ENCODE measurements at regions not wholly inside any gene's neighbourhood (a gene's known extent, or its start where the extent isn't known, plus 50 kb on each side); places are given as distances from the start of the nearest gene placed in this dataset.

DNA sequence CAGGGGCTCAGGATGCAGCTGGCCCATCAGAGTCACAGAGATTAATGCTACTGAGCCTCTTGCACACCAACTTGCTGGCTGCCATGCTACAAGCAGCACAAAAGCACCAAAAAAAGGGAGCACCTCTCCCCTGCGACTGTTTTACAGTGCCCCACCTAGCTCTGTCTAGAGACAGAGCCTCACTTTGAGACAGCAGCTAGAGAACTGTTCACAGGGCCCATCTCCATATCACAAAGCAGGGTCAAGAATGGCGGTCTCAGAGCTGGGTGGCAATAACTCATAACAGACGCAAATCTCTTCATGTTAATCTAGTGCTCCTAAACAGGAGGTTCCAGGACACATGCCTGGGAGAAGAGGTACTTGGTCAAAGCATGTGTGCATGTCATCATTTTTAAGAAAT is 953.0 kb downstream of the DCDC2C start:
- peaks cover 11 to 19% of the 10 kb centered on the region in 2 experiments; a peak in 2 of 4 replicates for H3K9me3 ChIP-seq (ENCODE audit: control insufficient read depth in 1 of 2, insufficient read depth in 1 of 2, low read depth in 1 of 2, low read length in 2 of 2)
- BruUV-seq (replicated peaks): no TSS peak
- RAD21 ChIA-PET (ENCODE audit: low non-redundant PET in 1 of 2, low total read pairs in 2 of 2, uncharacterized antibody in 2 of 2, unreplicated experiment in 2 of 2): no interaction called here

More for the DNA sequence above, 953.0 kb downstream of the DCDC2C start:
- Histone ChIP-seq H3K9ac (ENCODE audit: low read length) (no peak overlapping the region), H3K4me3 (replicated peaks in 1 of 2; ENCODE audit: low read depth in 1 of 2, low read length in 2 of 2) (no peak overlapping the region), H3K4me2 (ENCODE audit: low read length) (no peak overlapping the region), H3K27ac (ENCODE audit: low read depth, low read length) (no peak overlapping the region), H3K36me3 (ENCODE audit: control insufficient read depth in 1 of 2, insufficient read depth in 2 of 2, low read length in 2 of 2) (no peaks in the 10 kb centered on the region), H3K79me2 (ENCODE audit: insufficient read depth, low read length) (no peaks in the 10 kb centered on the region), H3K27me3 (ENCODE audit: insufficient read depth, low read length) (no peaks in the 10 kb centered on the region), H3K4me1 (ENCODE audit: control insufficient read depth in 1 of 2, insufficient read depth in 2 of 2, low read length in 2 of 2) (no peaks in the 10 kb centered on the region), H4K20me1 (ENCODE audit: insufficient read depth) (no peaks in the 10 kb centered on the region), H2AFZ (ENCODE audit: low read depth, low read length, poor library complexity, severe bottlenecking) (no peak overlapping the region), H3K9me2 (ENCODE audit: insufficient read depth) (no peaks in the 10 kb centered on the region)
- intact Hi-C loops (cut with micrococcal nuclease): no loop called here
- TF ChIP-seq, protein P1, sequence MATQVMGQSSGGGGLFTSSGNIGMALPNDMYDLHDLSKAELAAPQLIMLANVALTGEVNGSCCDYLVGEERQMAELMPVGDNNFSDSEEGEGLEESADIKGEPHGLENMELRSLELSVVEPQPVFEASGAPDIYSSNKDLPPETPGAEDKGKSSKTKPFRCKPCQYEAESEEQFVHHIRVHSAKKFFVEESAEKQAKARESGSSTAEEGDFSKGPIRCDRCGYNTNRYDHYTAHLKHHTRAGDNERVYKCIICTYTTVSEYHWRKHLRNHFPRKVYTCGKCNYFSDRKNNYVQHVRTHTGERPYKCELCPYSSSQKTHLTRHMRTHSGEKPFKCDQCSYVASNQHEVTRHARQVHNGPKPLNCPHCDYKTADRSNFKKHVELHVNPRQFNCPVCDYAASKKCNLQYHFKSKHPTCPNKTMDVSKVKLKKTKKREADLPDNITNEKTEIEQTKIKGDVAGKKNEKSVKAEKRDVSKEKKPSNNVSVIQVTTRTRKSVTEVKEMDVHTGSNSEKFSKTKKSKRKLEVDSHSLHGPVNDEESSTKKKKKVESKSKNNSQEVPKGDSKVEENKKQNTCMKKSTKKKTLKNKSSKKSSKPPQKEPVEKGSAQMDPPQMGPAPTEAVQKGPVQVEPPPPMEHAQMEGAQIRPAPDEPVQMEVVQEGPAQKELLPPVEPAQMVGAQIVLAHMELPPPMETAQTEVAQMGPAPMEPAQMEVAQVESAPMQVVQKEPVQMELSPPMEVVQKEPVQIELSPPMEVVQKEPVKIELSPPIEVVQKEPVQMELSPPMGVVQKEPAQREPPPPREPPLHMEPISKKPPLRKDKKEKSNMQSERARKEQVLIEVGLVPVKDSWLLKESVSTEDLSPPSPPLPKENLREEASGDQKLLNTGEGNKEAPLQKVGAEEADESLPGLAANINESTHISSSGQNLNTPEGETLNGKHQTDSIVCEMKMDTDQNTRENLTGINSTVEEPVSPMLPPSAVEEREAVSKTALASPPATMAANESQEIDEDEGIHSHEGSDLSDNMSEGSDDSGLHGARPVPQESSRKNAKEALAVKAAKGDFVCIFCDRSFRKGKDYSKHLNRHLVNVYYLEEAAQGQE (IDR thresholded peaks at IDR 0.05; ENCODE audit: low read depth): no peak
- TF ChIP-seq EZH2phosphoT487 (IDR thresholded peaks at IDR 0.05; ENCODE audit: borderline replicate concordance) (no peak), ZFX (IDR thresholded peaks at IDR 0.05) (no peak), FOSL1 (IDR thresholded peaks at IDR 0.05; ENCODE audit: low read depth) (no peak), CEBPB (IDR thresholded peaks at IDR 0.05; ENCODE audit: low read depth) (no peak), RAD21 (IDR thresholded peaks at IDR 0.05; ENCODE audit: low read depth) (no peak), SRF (IDR thresholded peaks at IDR 0.05; ENCODE audit: low read depth) (no peak), POLR2A (IDR thresholded peaks at IDR 0.05; ENCODE audit: borderline replicate concordance, extremely low read depth, insufficient read depth, insufficient read length) (no peak), ZBTB33 (IDR thresholded peaks at IDR 0.05; ENCODE audit: extremely low read depth, insufficient replicate concordance, low read length) (no peak), EGR1 (IDR thresholded peaks at IDR 0.05; ENCODE audit: low read depth) (no peak), TCF7L2 (IDR thresholded peaks at IDR 0.05; ENCODE audit: borderline replicate concordance, extremely low read depth, insufficient read depth, insufficient read length) (no peak), EZH2 (IDR thresholded peaks at IDR 0.05) (no peak), SP1 (IDR thresholded peaks at IDR 0.05; ENCODE audit: low read depth) (no peak)
- TF ChIP-seq, protein P2, sequence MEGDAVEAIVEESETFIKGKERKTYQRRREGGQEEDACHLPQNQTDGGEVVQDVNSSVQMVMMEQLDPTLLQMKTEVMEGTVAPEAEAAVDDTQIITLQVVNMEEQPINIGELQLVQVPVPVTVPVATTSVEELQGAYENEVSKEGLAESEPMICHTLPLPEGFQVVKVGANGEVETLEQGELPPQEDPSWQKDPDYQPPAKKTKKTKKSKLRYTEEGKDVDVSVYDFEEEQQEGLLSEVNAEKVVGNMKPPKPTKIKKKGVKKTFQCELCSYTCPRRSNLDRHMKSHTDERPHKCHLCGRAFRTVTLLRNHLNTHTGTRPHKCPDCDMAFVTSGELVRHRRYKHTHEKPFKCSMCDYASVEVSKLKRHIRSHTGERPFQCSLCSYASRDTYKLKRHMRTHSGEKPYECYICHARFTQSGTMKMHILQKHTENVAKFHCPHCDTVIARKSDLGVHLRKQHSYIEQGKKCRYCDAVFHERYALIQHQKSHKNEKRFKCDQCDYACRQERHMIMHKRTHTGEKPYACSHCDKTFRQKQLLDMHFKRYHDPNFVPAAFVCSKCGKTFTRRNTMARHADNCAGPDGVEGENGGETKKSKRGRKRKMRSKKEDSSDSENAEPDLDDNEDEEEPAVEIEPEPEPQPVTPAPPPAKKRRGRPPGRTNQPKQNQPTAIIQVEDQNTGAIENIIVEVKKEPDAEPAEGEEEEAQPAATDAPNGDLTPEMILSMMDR (IDR thresholded peaks at IDR 0.05 in 2 of 3, conservative IDR thresholded peaks at IDR 0.05 in 1 of 3; ENCODE audit: borderline replicate concordance in 1 of 3, insufficient read depth in 1 of 3, low read depth in 2 of 3, low read length in 2 of 3): no peak
- no peak for ATAC-seq
- ChIA-PET CTCF (no interaction called here), POLR2A (no interaction called here)
- DNase-seq (ENCODE audit: low read depth, low spot score): no peak
